ENCODE measurements at regions not wholly inside any gene's neighbourhood (a gene's known extent, or its start where the extent isn't known, plus 50 kb on each side); places are given as distances from the start of the nearest gene placed in this dataset.

DNA sequence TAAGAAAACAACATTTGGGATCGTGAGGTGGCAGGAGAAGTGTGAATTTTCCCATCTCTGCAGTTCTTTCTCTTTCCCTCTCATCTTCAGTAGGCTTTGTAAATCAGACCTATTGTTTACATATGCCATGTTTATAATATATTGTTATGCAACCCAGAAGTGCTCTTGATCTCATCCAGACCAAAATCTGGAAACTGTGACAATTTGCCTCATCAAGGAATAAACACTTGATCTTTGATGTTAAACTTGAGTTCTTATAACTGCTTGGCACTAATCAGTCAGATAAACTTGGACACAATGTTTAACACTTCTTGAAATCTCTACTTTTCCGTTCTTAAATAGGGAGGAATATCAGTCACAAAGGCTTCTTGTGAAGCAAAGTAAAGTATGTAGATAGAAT is 384.7 kb downstream of the DMRT2 start (continued):
- no peak for TF ChIP-seq EZH2phosphoT487 (IDR thresholded peaks at IDR 0.05; ENCODE audit: unreplicated experiment)

DNA sequence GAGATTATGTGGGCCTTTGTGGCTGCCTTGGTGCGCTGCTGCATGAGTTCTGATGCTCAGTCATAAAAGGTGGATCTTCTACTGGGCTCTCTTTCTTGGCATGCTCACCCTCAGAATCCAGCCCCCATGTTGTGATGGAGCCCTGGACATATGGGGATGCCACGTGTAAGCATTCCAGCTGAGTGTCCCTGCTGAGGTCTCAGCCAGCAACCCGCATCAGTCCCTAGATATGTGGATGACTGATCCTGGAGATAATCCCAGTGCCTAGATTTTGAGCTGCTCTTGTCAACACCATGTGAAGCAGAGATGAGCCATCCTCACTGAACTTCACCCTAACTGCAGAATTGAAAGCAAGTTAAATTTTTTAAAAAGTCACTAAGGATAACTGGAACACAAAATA is 390.1 kb downstream of the DMRT2 start:
- Histone ChIP-seq H3K27me3 (ENCODE audit: insufficient read depth) (no peaks in the 10 kb centered on the region), H3K79me2 (replicated peaks; ENCODE audit: insufficient read depth) (no peaks in the 10 kb centered on the region), H3K4me1 (ENCODE audit: insufficient read depth) (no peaks in the 10 kb centered on the region), H3K4me2 (no peak overlapping the region), H3F3A (replicated peaks; ENCODE audit: low read depth) (no peaks in the 10 kb centered on the region), H3K27ac (ENCODE audit: low read depth) (no peak overlapping the region), H3K4me3 (no peak overlapping the region), H2AFZ (no peak overlapping the region), H3K36me3 (ENCODE audit: insufficient read depth) (no peaks in the 10 kb centered on the region), H4K20me1 (replicated peaks; ENCODE audit: insufficient read depth) (no peaks in the 10 kb centered on the region), H3K9me2 (ENCODE audit: insufficient read depth) (no peaks in the 10 kb centered on the region)
- Mint-ChIP-seq H3K36me3 (ENCODE audit: low read depth) (no peaks in the 10 kb centered on the region; the same call in 2 of the 3 replicates), H3K27me3 (ENCODE audit: insufficient read depth, low read depth, poor library complexity) (no peaks in the 10 kb centered on the region), H3K9me3 (no peaks in the 10 kb centered on the region), H3K4me3 (no peak overlapping the region), H3K4me1 (no peaks in the 10 kb centered on the region), H3K27ac (no peak overlapping the region)
- no peak for DNase-seq (ENCODE audit: low spot score)
- no peak for ATAC-seq
- TF ChIP-seq, protein P1, sequence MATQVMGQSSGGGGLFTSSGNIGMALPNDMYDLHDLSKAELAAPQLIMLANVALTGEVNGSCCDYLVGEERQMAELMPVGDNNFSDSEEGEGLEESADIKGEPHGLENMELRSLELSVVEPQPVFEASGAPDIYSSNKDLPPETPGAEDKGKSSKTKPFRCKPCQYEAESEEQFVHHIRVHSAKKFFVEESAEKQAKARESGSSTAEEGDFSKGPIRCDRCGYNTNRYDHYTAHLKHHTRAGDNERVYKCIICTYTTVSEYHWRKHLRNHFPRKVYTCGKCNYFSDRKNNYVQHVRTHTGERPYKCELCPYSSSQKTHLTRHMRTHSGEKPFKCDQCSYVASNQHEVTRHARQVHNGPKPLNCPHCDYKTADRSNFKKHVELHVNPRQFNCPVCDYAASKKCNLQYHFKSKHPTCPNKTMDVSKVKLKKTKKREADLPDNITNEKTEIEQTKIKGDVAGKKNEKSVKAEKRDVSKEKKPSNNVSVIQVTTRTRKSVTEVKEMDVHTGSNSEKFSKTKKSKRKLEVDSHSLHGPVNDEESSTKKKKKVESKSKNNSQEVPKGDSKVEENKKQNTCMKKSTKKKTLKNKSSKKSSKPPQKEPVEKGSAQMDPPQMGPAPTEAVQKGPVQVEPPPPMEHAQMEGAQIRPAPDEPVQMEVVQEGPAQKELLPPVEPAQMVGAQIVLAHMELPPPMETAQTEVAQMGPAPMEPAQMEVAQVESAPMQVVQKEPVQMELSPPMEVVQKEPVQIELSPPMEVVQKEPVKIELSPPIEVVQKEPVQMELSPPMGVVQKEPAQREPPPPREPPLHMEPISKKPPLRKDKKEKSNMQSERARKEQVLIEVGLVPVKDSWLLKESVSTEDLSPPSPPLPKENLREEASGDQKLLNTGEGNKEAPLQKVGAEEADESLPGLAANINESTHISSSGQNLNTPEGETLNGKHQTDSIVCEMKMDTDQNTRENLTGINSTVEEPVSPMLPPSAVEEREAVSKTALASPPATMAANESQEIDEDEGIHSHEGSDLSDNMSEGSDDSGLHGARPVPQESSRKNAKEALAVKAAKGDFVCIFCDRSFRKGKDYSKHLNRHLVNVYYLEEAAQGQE (IDR thresholded peaks at IDR 0.05; ENCODE audit: unreplicated experiment) = no peak
- no peak for TF ChIP-seq ZNF331 (CRISPR knock-in tag; IDR thresholded peaks at IDR 0.05; ENCODE audit: low read depth)
- TF ChIP-seq, protein P2, sequence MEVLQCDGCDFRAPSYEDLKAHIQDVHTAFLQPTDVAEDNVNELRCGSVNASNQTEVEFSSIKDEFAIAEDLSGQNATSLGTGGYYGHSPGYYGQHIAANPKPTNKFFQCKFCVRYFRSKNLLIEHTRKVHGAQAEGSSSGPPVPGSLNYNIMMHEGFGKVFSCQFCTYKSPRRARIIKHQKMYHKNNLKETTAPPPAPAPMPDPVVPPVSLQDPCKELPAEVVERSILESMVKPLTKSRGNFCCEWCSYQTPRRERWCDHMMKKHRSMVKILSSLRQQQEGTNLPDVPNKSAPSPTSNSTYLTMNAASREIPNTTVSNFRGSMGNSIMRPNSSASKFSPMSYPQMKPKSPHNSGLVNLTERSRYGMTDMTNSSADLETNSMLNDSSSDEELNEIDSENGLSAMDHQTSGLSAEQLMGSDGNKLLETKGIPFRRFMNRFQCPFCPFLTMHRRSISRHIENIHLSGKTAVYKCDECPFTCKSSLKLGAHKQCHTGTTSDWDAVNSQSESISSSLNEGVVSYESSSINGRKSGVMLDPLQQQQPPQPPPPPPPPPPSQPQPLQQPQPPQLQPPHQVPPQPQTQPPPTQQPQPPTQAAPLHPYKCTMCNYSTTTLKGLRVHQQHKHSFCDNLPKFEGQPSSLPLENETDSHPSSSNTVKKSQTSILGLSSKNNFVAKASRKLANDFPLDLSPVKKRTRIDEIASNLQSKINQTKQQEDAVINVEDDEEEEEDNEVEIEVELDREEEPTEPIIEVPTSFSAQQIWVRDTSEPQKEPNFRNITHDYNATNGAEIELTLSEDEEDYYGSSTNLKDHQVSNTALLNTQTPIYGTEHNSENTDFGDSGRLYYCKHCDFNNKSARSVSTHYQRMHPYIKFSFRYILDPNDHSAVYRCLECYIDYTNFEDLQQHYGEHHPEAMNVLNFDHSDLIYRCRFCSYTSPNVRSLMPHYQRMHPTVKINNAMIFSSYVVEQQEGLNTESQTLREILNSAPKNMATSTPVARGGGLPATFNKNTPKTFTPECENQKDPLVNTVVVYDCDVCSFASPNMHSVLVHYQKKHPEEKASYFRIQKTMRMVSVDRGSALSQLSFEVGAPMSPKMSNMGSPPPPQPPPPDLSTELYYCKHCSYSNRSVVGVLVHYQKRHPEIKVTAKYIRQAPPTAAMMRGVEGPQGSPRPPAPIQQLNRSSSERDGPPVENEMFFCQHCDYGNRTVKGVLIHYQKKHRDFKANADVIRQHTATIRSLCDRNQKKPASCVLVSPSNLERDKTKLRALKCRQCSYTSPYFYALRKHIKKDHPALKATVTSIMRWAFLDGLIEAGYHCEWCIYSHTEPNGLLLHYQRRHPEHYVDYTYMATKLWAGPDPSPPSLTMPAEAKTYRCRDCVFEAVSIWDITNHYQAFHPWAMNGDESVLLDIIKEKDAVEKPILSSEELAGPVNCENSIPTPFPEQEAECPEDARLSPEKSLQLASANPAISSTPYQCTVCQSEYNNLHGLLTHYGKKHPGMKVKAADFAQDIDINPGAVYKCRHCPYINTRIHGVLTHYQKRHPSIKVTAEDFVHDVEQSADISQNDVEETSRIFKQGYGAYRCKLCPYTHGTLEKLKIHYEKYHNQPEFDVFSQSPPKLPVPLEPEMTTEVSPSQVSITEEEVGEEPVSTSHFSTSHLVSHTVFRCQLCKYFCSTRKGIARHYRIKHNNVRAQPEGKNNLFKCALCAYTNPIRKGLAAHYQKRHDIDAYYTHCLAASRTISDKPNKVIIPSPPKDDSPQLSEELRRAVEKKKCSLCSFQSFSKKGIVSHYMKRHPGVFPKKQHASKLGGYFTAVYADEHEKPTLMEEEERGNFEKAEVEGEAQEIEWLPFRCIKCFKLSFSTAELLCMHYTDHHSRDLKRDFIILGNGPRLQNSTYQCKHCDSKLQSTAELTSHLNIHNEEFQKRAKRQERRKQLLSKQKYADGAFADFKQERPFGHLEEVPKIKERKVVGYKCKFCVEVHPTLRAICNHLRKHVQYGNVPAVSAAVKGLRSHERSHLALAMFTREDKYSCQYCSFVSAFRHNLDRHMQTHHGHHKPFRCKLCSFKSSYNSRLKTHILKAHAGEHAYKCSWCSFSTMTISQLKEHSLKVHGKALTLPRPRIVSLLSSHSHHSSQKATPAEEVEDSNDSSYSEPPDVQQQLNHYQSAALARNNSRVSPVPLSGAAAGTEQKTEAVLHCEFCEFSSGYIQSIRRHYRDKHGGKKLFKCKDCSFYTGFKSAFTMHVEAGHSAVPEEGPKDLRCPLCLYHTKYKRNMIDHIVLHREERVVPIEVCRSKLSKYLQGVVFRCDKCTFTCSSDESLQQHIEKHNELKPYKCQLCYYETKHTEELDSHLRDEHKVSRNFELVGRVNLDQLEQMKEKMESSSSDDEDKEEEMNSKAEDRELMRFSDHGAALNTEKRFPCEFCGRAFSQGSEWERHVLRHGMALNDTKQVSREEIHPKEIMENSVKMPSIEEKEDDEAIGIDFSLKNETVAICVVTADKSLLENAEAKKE (CRISPR knock-in tag; IDR thresholded peaks at IDR 0.05) = no peak
- TF ChIP-seq, protein P3, sequence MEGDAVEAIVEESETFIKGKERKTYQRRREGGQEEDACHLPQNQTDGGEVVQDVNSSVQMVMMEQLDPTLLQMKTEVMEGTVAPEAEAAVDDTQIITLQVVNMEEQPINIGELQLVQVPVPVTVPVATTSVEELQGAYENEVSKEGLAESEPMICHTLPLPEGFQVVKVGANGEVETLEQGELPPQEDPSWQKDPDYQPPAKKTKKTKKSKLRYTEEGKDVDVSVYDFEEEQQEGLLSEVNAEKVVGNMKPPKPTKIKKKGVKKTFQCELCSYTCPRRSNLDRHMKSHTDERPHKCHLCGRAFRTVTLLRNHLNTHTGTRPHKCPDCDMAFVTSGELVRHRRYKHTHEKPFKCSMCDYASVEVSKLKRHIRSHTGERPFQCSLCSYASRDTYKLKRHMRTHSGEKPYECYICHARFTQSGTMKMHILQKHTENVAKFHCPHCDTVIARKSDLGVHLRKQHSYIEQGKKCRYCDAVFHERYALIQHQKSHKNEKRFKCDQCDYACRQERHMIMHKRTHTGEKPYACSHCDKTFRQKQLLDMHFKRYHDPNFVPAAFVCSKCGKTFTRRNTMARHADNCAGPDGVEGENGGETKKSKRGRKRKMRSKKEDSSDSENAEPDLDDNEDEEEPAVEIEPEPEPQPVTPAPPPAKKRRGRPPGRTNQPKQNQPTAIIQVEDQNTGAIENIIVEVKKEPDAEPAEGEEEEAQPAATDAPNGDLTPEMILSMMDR (conservative IDR thresholded peaks at IDR 0.05; ENCODE audit: low read depth in 2 of 2) = no peak
- no peak for TF ChIP-seq POLR2AphosphoS5 (IDR thresholded peaks at IDR 0.05; ENCODE audit: low read depth)
- TF ChIP-seq EZH2phosphoT487 (IDR thresholded peaks at IDR 0.05; ENCODE audit: unreplicated experiment) = no peak
- no peak for TF ChIP-seq ZNF114 (CRISPR knock-in tag; IDR thresholded peaks at IDR 0.05)
- TF ChIP-seq NANOG (IDR thresholded peaks at IDR 0.05; ENCODE audit: borderline replicate concordance) = no peak
- no peak for TF ChIP-seq STAT1 (IDR thresholded peaks at IDR 0.05; ENCODE audit: unreplicated experiment)
- TF ChIP-seq EZH2 (IDR thresholded peaks at IDR 0.05; ENCODE audit: low read depth, unreplicated experiment) = no peak
- TF ChIP-seq CREB1 (CRISPR knock-in tag; IDR thresholded peaks at IDR 0.05; ENCODE audit: low read depth) = no peak
- no peak for TF ChIP-seq JUNB (IDR thresholded peaks at IDR 0.05; ENCODE audit: unreplicated experiment)
- no peak for TF ChIP-seq ETS1 (IDR thresholded peaks at IDR 0.05)

Measured in GM23338 (cell line).